ENCODE measurements at regions not wholly inside any gene's neighbourhood (a gene's known extent, or its start where the extent isn't known, plus 50 kb on each side); places are given as distances from the start of the nearest gene placed in this dataset.

GRCh38 chr15:39213385-39213840, 367.5 kb upstream of the THBS1 start:
- Mint-ChIP-seq H3K27ac (ENCODE audit: unreplicated experiment) (peak overlapping the region; percentile 97), H3K36me3 (ENCODE audit: insufficient read depth, unreplicated experiment) (peaks cover 26% of the 10 kb centered on the region), H3K4me1 (ENCODE audit: low read depth, unreplicated experiment) (peaks cover 19% of the 10 kb centered on the region), H3K9me3 (ENCODE audit: unreplicated experiment) (peaks cover 49% of the 10 kb centered on the region), H3K4me3 (ENCODE audit: unreplicated experiment) (peak overlapping the region; percentile 57), H3K27me3 (ENCODE audit: insufficient read depth, unreplicated experiment) (no peaks in the 10 kb centered on the region)
- CTCF ChIA-PET: interaction anchor here (0.6 to 1.2 kb wide), 2 partner anchors 41 to 531 kb away, joined by 3 to 5 read pairs; no protein-coding TSS in a partner anchor
- intact Hi-C loops (cut with micrococcal nuclease; ENCODE audit: unreplicated experiment): loop anchor here (1.0 kb wide), 3 partner anchors 21 to 60 kb away; no protein-coding TSS in a partner anchor
- peak; percentile 82 to 92 for DNase-seq
- POLR2A ChIA-PET: interaction anchor here (0.7 to 1.1 kb wide), 5 partner anchors 10 to 367 kb away, joined by 3 to 11 read pairs (median 4); partner anchors contain the start of gene THBS1
- no peaks in the 10 kb centered on the region for H3K36me3 ChIP-seq (ENCODE audit: control insufficient read depth, insufficient read depth, low read length)
- peaks cover 38% of the 10 kb centered on the region for H3K9me3 ChIP-seq
- no peak overlapping the region for H3K4me3 ChIP-seq (ENCODE audit: low read depth, low read length)
- H3K27me3 ChIP-seq (replicated peaks; ENCODE audit: control insufficient read depth, insufficient read depth, low read length): no peaks in the 10 kb centered on the region
- no TSS peak for BruUV-seq (replicated peaks)
- H3K4me1 ChIP-seq: peaks cover 17% of the 10 kb centered on the region
- TF ChIP-seq, protein P1, sequence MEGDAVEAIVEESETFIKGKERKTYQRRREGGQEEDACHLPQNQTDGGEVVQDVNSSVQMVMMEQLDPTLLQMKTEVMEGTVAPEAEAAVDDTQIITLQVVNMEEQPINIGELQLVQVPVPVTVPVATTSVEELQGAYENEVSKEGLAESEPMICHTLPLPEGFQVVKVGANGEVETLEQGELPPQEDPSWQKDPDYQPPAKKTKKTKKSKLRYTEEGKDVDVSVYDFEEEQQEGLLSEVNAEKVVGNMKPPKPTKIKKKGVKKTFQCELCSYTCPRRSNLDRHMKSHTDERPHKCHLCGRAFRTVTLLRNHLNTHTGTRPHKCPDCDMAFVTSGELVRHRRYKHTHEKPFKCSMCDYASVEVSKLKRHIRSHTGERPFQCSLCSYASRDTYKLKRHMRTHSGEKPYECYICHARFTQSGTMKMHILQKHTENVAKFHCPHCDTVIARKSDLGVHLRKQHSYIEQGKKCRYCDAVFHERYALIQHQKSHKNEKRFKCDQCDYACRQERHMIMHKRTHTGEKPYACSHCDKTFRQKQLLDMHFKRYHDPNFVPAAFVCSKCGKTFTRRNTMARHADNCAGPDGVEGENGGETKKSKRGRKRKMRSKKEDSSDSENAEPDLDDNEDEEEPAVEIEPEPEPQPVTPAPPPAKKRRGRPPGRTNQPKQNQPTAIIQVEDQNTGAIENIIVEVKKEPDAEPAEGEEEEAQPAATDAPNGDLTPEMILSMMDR (IDR thresholded peaks at IDR 0.05; ENCODE audit: insufficient read depth in 1 of 2, low read depth in 1 of 2, low read length in 1 of 2, severe bottlenecking in 1 of 2, unreplicated experiment in 1 of 2): no peak

DNA sequence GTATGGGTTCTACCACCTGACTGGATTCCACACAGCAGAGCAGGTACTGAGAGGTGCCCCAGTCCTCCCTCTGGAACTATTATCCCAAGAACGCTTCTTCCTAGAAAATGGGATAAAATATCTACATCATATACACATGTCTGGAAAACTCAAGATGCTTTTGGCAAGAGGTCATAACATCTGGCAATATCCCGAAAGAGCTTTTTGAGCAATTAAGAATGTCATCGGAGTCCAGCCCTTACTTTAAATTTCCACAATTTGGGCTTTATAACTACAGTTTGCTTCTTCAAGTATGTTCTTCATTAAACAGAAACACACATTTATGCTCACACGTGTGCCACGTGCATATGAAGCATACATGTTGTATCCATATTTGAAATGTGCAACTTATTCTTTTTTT, 365.9 kb upstream of the THBS1 start:
- no TSS peak for BruUV-seq (replicated peaks)
- Histone ChIP-seq H3K27me3 (replicated peaks; ENCODE audit: control insufficient read depth, insufficient read depth, low read length) (no peaks in the 10 kb centered on the region), H3K4me3 (ENCODE audit: low read depth, low read length) (no peak overlapping the region), H3K36me3 (ENCODE audit: control insufficient read depth, insufficient read depth, low read length) (no peaks in the 10 kb centered on the region), H3K4me1 (peaks cover 30% of the 10 kb centered on the region), H3K9me3 (peaks cover 40% of the 10 kb centered on the region)
- H3K27me3 Mint-ChIP-seq (ENCODE audit: insufficient read depth, unreplicated experiment): no peaks in the 10 kb centered on the region
- H3K4me3 Mint-ChIP-seq (ENCODE audit: unreplicated experiment): no peak overlapping the region
- H3K4me1 Mint-ChIP-seq (ENCODE audit: low read depth, unreplicated experiment): peaks cover 26% of the 10 kb centered on the region
- POLR2A ChIA-PET: no interaction called here
- intact Hi-C loops (cut with micrococcal nuclease; ENCODE audit: unreplicated experiment): no loop called here
- CTCF ChIA-PET: no interaction called here
- H3K27ac Mint-ChIP-seq (ENCODE audit: unreplicated experiment): peak overlapping the region; percentile 97
- TF ChIP-seq, protein P1 (IDR thresholded peaks at IDR 0.05; ENCODE audit: insufficient read depth in 1 of 2, low read depth in 1 of 2, low read length in 1 of 2, severe bottlenecking in 1 of 2, unreplicated experiment in 1 of 2): no peak
- no peak for DNase-seq
- peaks cover 65% of the 10 kb centered on the region for H3K9me3 Mint-ChIP-seq (ENCODE audit: unreplicated experiment)
- peaks cover 26% of the 10 kb centered on the region for H3K36me3 Mint-ChIP-seq (ENCODE audit: insufficient read depth, unreplicated experiment)

GRCh38 chr15:39216816-39217215, 364.1 kb upstream of the THBS1 start:
- H3K36me3 Mint-ChIP-seq (ENCODE audit: insufficient read depth, unreplicated experiment): peaks cover 21% of the 10 kb centered on the region
- peaks cover 21% of the 10 kb centered on the region for H3K4me1 Mint-ChIP-seq (ENCODE audit: low read depth, unreplicated experiment)
- intact Hi-C loops (cut with micrococcal nuclease; ENCODE audit: unreplicated experiment): no loop called here
- Histone ChIP-seq H3K36me3 (ENCODE audit: control insufficient read depth, insufficient read depth, low read length) (no peaks in the 10 kb centered on the region), H3K9me3 (peaks cover 32% of the 10 kb centered on the region), H3K4me3 (ENCODE audit: low read depth, low read length) (no peak overlapping the region), H3K4me1 (peaks cover 33% of the 10 kb centered on the region), H3K27me3 (replicated peaks; ENCODE audit: control insufficient read depth, insufficient read depth, low read length) (no peaks in the 10 kb centered on the region)
- DNase-seq: no peak
- H3K4me3 Mint-ChIP-seq (ENCODE audit: unreplicated experiment): no peak overlapping the region
- ChIA-PET CTCF (no interaction called here), POLR2A (no interaction called here)
- no peak overlapping the region for H3K27ac Mint-ChIP-seq (ENCODE audit: unreplicated experiment)
- H3K27me3 Mint-ChIP-seq (ENCODE audit: insufficient read depth, unreplicated experiment): no peaks in the 10 kb centered on the region
- no TSS peak for BruUV-seq (replicated peaks)
- TF ChIP-seq, protein P1 (IDR thresholded peaks at IDR 0.05; ENCODE audit: insufficient read depth in 1 of 2, low read depth in 1 of 2, low read length in 1 of 2, severe bottlenecking in 1 of 2, unreplicated experiment in 1 of 2): no peak
- H3K9me3 Mint-ChIP-seq (ENCODE audit: unreplicated experiment): peaks cover 56% of the 10 kb centered on the region

All from Caco-2 (cell line).